ENCODE measurements at regions not wholly inside any gene's neighbourhood (a gene's known extent, or its start where the extent isn't known, plus 50 kb on each side); places are given as distances from the start of the nearest gene placed in this dataset.
A peak's percentile ranks its signal among the peaks of the same experiment; 100 is the strongest.
"Not testable (repeated sequence)": the region's sequence is repeated elsewhere in the genome, so short reads cannot be mapped to it uniquely, and the experiment has no call there.

DNA sequence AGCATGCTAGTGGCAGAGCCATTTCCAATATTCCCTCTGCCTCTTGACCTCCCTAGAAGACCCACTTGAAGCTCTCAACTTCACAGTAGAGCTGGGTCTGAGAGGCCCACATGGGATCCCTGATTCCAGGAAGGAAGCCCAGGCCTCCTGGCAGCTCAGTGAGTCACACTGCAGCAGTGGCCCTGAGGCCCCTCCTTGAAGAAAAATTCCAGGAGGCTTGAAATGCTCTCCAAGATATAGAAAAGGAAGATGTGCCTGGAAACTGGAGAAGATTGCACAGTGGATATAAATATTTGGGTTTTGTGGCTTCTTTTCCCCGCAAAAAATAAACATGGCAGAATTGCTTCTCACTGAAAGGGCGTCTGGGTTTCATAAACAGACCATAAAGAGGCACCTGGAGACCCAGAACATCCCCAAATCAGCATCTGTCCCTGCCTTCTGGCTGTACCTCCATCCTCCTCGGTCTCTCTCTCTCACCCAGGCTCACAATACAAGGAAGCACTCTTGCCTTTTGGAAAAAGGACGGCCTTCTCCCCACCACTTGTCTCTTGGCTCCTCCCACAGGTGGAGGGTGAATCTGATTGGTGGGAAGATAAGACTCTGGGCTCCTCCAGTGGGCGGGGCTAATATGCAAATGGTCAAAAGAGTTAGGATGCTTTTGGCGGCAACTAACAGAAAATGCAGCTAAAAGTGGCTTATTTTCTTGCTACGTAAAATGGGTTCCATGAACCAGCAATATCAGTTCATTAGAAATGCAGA, 200.0 kb upstream of the SULF2 start:
- H3K4me1 ChIP-seq (replicated peaks in 1 of 2), result peaks cover 39 to 49% of the 10 kb centered on the region in 2 donors
- no peak overlapping the region for H3K27ac ChIP-seq
- H3K4me3 ChIP-seq, result no peak overlapping the region
- peak in 3 of 8 experiments; percentile 46 to 87 (median 79) for ATAC-seq (replicated peaks in 6 of 8)
- in situ Hi-C loops (cut with MboI; ENCODE audit: low pct_unique_long_range_greater_than_20kb in 2 of 9, low sequenced_read_pairs in 9 of 9, unreplicated experiment in 9 of 9), result loop anchor here in 1 of 9 experiments (25.0 kb wide), 1 partner anchor 627 kb away; no protein-coding TSS in a partner anchor
- whole genome bisulfite sequencing, 10 experiments, result 42 to 100% (median 91%) methylated on average over 1 to 6 of the region's 7 CpGs; no CpG with 5 or more reads in 2 of the 10 experiments

DNA sequence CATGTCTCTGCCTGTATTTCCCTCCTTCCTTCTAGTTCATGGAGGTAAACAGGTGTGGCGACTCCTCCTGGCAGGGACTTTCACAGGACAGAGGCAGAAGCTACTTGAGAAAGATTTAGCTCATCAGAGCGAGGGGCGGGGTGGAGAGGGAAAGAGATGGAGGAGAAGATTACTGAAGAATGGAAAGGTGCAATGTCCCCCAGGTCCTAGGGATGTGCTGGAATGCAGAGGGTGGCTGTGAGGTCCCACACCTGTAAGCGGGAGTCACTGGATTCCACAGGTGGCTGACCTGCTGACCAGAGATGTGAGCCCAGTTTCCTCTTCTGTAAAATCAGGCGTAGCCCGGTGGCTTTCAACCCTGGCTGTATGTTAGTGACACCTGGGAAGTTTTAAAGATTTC, 199.2 kb upstream of the SULF2 start:
- in situ Hi-C loops (cut with MboI; ENCODE audit: low pct_unique_long_range_greater_than_20kb in 2 of 9, low sequenced_read_pairs in 9 of 9, unreplicated experiment in 9 of 9), result loop anchor here in 1 of 9 experiments (25.0 kb wide), 1 partner anchor 628 kb away; no protein-coding TSS in a partner anchor
- WGBS, 10 experiments, result 29 to 97% (median 93%) methylated on average over 3 to 5 of the region's 6 CpGs; no CpG with 5 or more reads in 4 of the 10 experiments
- no peak overlapping the region for H3K27ac ChIP-seq
- peaks cover 31 to 40% of the 10 kb centered on the region in 2 donors for H3K4me1 ChIP-seq (replicated peaks in 1 of 2)
- no peak for ATAC-seq (replicated peaks in 6 of 8)
- H3K4me3 ChIP-seq, result no peak overlapping the region

DNA sequence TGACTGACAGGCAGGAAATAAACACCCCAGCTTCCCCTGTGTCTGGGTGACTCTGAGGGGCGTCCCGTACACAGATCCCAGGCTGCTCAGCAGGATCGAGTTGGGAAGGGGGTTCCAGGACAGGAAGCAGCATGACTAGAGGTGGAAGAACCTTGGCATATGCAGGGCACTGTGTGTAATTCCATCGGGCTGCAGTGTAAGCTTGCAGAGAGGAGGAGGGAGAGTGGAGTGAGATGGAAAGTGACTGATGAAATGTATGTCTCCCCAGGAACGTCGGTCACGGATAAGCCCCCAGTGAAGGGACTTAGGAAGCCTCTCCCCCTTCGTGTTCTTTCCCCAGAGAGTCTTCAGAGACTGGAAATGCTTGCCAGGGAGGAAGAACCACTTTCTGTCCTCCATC, 198.4 kb upstream of the SULF2 start:
- H3K4me3 ChIP-seq, H3K27ac ChIP-seq: not testable (repeated sequence)
- in situ Hi-C loops (cut with MboI; ENCODE audit: low pct_unique_long_range_greater_than_20kb in 2 of 9, low sequenced_read_pairs in 9 of 9, unreplicated experiment in 9 of 9), result loop anchor here in 1 of 9 experiments (25.0 kb wide), 1 partner anchor 629 kb away; no protein-coding TSS in a partner anchor
- peak in 5 of 8 experiments; percentile 25 to 55 (median 48) for ATAC-seq (replicated peaks in 6 of 8)
- no CpG with 5 or more reads among the region's 8 CpGs for WGBS, 10 experiments
- peaks cover 30 to 38% of the 10 kb centered on the region in 2 donors for H3K4me1 ChIP-seq (replicated peaks in 1 of 2)

DNA sequence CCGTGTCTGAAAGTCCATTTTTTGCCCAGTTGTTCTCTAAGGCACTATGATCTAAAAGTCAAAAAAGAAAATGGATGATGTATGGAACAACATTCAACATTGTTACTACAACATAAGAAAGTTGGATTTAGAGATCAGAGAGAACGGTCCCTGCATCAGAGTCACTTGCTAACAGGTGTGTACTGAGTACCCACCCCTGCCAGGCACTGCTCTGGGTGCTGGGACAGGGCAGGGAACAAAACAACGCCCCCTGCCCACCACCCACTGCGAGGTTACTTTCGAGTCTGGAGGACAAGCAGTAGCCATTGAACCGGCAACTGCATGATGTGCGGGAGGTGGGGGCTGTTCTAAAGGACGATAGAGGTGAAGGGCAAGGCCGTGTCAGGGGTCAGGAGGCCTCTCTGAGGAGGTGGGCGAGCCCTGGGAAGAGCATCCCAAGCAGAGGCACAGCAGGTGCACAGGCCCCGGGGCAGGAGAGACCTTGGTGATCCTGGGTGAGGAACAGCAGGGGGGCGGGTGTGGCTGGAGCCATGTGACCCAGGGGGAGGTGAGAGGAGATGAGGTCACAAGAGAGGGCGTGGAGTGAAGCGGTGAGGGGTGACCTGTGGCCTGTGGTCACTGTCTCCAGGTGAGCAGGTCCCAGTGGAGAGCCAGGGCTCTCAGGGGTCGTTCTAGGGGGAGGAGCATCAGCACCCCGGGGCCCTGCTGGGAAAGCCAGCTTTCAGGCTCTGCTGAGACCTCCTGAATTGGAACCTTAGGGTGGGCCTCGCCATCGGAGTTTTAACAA, 197.5 kb upstream of the SULF2 start:
- no peak overlapping the region for H3K4me3 ChIP-seq
- WGBS, 10 experiments, result 20 to 100% (median 84%) methylated on average over 1 to 6 of the region's 18 CpGs
- H3K4me1 ChIP-seq (replicated peaks in 1 of 2), result peaks cover 28 to 38% of the 10 kb centered on the region in 2 donors
- H3K27ac ChIP-seq, result no peak overlapping the region
- in situ Hi-C loops (cut with MboI; ENCODE audit: low pct_unique_long_range_greater_than_20kb in 2 of 9, low sequenced_read_pairs in 9 of 9, unreplicated experiment in 9 of 9), result loop anchor here in 1 of 9 experiments (25.0 kb wide), 1 partner anchor 630 kb away; no protein-coding TSS in a partner anchor
- ATAC-seq (replicated peaks in 6 of 8), result peak in 3 of 8 experiments; percentile 7 to 19 (median 12)

DNA sequence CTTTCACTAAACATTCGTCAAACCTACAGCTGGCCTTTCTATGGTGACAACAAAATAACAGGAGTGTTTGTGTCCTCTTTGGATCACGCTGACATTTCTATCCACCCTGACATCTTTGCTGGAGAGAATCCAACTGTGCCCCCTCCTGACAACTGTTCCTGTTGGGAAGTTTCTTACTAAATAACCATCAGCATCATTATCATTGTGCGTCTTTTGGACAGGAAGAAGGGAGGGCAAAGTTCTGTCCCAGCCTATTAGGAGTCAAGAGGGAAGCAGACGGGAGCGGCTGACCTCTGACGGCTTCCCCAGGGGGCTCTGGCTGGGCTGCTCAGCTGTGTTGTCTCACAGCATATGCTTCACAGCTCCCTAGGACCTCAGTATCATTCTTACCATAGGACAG, 195.9 kb upstream of the SULF2 start:
- peak in 5 of 8 experiments; percentile 25 to 54 (median 40) for ATAC-seq (replicated peaks in 6 of 8)
- Histone ChIP-seq H3K4me3 (no peak overlapping the region), H3K27ac (no peak overlapping the region), H3K4me1 (replicated peaks in 1 of 2) (peaks cover 44 to 51% of the 10 kb centered on the region in 2 donors)
- 0 to 100% (median 44%) methylated on average over 1 to 5 of the region's 6 CpGs; no CpG with 5 or more reads in 1 of the 10 experiments for WGBS, 10 experiments
- in situ Hi-C loops (cut with MboI; ENCODE audit: low pct_unique_long_range_greater_than_20kb in 2 of 9, low sequenced_read_pairs in 9 of 9, unreplicated experiment in 9 of 9), result loop anchor here in 1 of 9 experiments (25.0 kb wide), 1 partner anchor 631 kb away; no protein-coding TSS in a partner anchor

DNA sequence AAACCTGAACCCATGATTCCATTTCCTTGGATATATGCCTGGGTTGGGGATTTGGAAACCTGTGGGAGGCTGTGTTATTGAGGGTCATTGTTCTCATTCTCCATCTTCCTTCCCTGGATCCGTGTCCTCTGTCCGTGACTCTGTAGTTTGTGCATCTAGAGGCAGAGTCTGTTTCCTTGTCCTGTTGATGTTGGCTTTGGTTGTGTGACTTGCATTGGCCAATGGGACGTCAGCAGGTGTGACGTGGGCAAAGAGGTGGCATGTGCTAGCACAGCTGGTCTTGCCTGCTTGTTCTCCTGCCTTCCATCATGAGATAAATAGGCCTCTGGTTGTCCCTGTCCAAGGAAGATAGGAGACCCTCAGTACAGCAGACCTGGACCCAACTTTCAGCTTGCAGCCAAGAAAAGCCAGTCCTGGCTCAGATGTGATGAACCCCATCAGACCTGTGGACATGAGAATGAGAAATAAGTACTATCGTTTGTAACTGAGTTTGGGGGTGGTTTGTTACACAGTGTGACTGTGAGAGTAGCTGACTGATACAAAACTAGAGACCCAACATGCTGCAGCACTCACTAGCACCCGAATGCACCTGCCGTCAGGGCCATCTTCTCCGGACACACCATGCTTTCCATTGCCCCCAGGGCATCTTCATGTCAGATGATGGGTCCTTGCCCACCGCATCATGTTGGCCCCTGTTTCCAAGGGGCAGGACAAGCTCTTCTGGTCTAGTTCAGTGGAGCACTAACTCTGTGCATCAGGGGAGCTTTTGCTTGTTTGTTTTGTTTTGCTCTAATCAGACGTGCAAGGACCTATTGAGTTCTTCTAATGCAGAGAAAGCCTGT, 195.3 kb upstream of the SULF2 start:
- Histone ChIP-seq H3K4me3 (no peak overlapping the region), H3K4me1 (replicated peaks in 1 of 2) (peaks cover 46 to 56% of the 10 kb centered on the region in 2 donors), H3K27ac (no peak overlapping the region)
- 46 to 100% (median 82%) methylated on average over 2 to 5 of the region's 10 CpGs; no CpG with 5 or more reads in 4 of the 10 experiments for WGBS, 10 experiments
- in situ Hi-C loops (cut with MboI; ENCODE audit: low pct_unique_long_range_greater_than_20kb in 2 of 9, low sequenced_read_pairs in 9 of 9, unreplicated experiment in 9 of 9), result loop anchor here in 1 of 9 experiments (25.0 kb wide), 1 partner anchor 632 kb away; no protein-coding TSS in a partner anchor
- ATAC-seq (replicated peaks in 6 of 8), result peak in 3 of 8 experiments; percentile 3 to 12 (median 6)

DNA sequence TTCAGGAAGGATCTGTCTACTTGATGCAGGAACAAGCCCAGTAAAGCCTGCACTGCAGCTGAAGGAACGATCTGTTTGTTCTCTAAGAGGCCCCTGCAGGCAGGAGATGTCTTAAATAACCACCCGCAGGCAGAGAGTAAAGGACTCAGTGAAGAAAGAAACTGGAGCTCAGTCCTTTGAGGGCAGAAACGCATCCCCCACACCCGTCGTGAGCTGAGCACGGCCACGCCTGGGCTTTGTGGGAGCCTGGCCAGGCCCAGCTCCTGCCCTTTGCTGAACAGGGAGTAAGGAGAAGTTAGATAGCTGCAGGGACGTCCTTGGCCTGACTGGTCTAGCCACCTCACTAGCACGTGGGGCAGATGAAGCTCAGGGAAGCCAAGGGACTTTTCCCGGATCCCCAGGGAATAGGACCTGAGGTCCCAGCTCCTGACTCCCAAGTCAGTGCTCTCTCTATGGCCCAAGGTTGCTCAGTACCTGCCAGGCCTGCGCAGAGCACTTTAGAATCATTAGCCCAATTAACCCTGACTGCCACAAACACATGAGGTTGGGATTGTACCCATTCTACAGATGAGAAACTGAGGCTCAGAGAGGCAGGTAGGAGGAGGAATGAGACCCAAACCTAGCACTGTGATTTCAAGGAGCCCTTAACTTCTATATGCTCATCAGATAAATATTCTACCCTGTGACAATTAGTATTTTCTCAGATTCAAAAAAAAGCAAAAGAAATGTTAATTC, 194.2 kb upstream of the SULF2 start:
- H3K4me1 ChIP-seq (replicated peaks in 1 of 2), result peaks cover 46 to 56% of the 10 kb centered on the region in 2 donors
- peak in 3 of 8 experiments; percentile 30 to 63 (median 43) for ATAC-seq (replicated peaks in 6 of 8)
- in situ Hi-C loops (cut with MboI; ENCODE audit: low pct_unique_long_range_greater_than_20kb in 2 of 9, low sequenced_read_pairs in 9 of 9, unreplicated experiment in 9 of 9), result loop anchor here in 1 of 9 experiments (25.0 kb wide), 1 partner anchor 633 kb away; no protein-coding TSS in a partner anchor
- H3K4me3 ChIP-seq, H3K27ac ChIP-seq: not testable (repeated sequence)
- WGBS, 10 experiments, result 80% methylated on average over 4 of the region's 11 CpGs; no CpG with 5 or more reads in 9 of the 10 experiments

DNA sequence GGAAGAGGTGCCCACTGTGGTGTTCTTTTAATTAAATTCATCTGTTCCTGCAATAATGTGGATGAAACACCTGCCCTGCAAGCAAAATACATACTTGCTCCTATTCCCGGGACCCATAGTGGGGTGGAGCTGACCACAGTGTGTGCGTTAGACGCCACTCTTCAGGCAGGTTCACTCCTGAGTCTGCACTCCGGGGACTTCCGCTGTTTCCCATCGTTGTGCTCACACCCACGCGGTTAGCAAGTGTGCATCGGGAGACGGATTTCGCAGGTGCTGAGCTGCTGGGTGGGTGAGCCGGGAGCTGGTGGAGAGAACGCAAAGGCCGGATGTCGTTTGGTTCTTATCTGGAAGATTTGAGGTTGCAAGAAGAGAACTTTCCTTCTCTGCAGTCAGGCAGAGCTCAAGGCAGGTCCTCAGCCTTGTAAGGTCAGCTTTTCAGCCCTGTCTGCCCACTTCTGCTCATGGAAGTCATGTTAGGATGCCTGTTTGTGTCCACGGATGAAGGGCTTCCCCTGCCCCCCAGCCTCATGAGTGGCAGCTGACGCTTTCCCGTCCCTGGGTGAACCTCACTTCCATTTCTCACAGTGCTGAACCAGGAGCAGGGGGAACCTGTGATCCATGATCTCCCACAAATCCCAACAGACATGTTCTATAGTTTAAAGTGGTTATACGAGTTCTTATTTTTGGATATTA, 193.3 kb upstream of the SULF2 start:
- in situ Hi-C loops (cut with MboI; ENCODE audit: low pct_unique_long_range_greater_than_20kb in 2 of 9, low sequenced_read_pairs in 9 of 9, unreplicated experiment in 9 of 9), result loop anchor here in 1 of 9 experiments (25.0 kb wide), 1 partner anchor 634 kb away; no protein-coding TSS in a partner anchor
- Histone ChIP-seq H3K27ac (peak overlapping the region in 1 of 2 donors; percentile 33), H3K4me1 (replicated peaks in 1 of 2) (peaks cover 45 to 56% of the 10 kb centered on the region in 2 donors)
- peak in 5 of 8 experiments; percentile 8 to 47 (median 18) for ATAC-seq (replicated peaks in 6 of 8)
- H3K4me3 ChIP-seq, result not testable (repeated sequence)
- WGBS, 10 experiments, result 82 to 93% (median 83%) methylated on average over 1 to 3 of the region's 19 CpGs; no CpG with 5 or more reads in 7 of the 10 experiments

DNA sequence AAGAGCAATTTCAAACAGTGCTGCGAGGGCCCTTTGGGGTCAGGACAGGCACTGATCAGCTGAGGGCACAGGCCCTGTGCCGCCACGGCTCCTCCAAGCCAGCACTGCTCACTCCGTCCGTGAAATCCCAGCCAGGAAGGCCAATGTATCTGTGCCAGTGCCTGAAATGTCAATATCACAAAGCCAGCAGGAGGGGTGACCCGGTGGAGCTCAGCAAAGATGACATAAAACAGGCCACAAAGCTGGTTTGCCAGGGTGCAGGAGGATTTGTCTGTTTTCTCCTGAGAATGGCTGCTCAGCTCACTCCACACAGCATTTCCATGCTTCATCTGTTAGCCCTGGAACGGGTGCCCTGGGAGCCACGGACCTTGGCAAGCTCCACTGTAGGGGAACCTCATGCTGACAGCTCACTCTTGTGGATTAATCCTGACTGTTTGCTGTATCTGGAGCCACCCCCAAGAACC, 192.5 kb upstream of the SULF2 start:
- peak overlapping the region; percentile 65 to 84 for H3K27ac ChIP-seq
- peak in 7 of 8 experiments; percentile 11 to 60 (median 17) for ATAC-seq (replicated peaks in 6 of 8)
- H3K4me1 ChIP-seq (replicated peaks in 1 of 2), result peaks cover 46 to 56% of the 10 kb centered on the region in 2 donors
- not testable (repeated sequence) for H3K4me3 ChIP-seq
- 10 to 100% (median 80%) methylated on average over 1 to 3 of the region's 8 CpGs; no CpG with 5 or more reads in 5 of the 10 experiments for WGBS, 10 experiments
- in situ Hi-C loops (cut with MboI; ENCODE audit: low pct_unique_long_range_greater_than_20kb in 2 of 9, low sequenced_read_pairs in 9 of 9, unreplicated experiment in 9 of 9), result loop anchor here in 1 of 9 experiments (25.0 kb wide), 1 partner anchor 634 kb away; no protein-coding TSS in a partner anchor

DNA sequence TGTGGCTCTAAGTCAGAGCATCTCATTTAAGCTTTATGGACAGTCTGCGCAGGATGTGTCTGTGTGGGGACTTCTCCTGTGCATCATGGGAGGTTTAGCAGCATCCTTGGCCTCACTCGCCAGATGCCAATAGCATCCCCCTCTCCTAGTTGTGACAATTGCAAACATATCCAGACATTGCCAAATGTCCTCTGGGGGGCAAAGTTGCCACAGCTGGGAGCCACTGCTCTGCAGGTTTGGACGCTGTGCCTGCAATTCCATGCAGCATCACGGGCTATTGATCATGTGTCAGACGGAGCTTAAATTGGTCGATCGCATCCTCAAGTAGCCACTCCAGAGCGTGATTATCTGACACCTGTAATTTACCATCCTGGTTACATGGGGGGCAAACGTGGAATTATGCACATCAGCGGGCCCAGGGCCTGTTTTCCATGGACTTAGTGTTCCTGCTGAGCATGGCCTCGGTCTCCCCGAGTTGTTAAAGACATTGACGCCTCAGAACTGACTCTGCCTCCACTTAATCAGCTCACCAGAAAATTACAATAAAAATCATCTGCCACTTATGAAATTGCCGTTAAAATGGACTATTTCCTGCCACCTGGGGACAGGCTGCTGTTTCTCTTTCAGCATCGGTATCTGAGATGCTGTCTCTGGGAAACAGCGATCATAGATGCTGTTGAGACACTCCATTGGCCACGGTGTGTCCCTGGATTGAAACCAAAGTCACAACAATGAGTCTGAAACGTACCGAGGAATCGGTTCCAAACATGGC, 191.9 kb upstream of the SULF2 start:
- WGBS, 10 experiments, result 45 to 100% (median 90%) methylated on average over 1 to 5 of the region's 20 CpGs; no CpG with 5 or more reads in 4 of the 10 experiments
- ATAC-seq (replicated peaks in 6 of 8), result peak in 5 of 8 experiments; percentile 50 to 70 (median 58)
- in situ Hi-C loops (cut with MboI; ENCODE audit: low pct_unique_long_range_greater_than_20kb in 2 of 9, low sequenced_read_pairs in 9 of 9, unreplicated experiment in 9 of 9), result loop anchor here in 1 of 9 experiments (25.0 kb wide), 1 partner anchor 635 kb away; no protein-coding TSS in a partner anchor
- H3K4me1 ChIP-seq (replicated peaks in 1 of 2), result peaks cover 50 to 56% of the 10 kb centered on the region in 2 donors
- not testable (repeated sequence) for H3K4me3 ChIP-seq
- H3K27ac ChIP-seq, result peak overlapping the region; percentile 65 to 84

Measured in motor neuron (in vitro differentiated cells).